22Rv1 (cell line): ENCODE measurements at regions not wholly inside any gene's neighbourhood (a gene's known extent, or its start where the extent isn't known, plus 50 kb on each side); places are given as distances from the start of the nearest gene placed in this dataset.

Experiments
- H3K27ac ChIP-seq: fragments of 450-650 bp; 2 replicates; pipeline ENCODE4 v1.5.1; 2017
- CTCF ChIP-seq: fragments of 450-650 bp; IDR thresholded peaks from 2 replicates; pipeline ENCODE4 v1.5.1; 2017; ENCODE audit warnings: mild to moderate bottlenecking
- ZFX ChIP-seq: fragments of 450-650 bp; IDR thresholded peaks from 2 replicates; pipeline ENCODE4 v1.6.1; 2017; ENCODE audit warnings: antibody characterized with exemption, borderline replicate concordance

GRCh38 chr16:85519540-85520231 is 93.4 kb upstream of the GSE1 start:
- no peak overlapping the region for H3K27ac ChIP-seq
- TF ChIP-seq CTCF (no peak), ZFX (no peak)

- H3K27ac ChIP-seq, result peak overlapping the region; percentile 72
- TF ChIP-seq ZFX, result no peak
- no peak for TF ChIP-seq CTCF
These were observed 92.1 kb upstream of the GSE1 start for GRCh38 chr16:85520853-85521521.

GRCh38 chr16:85521552-85522307 is 91.4 kb upstream of the GSE1 start:
- peak overlapping the region; percentile 72 for H3K27ac ChIP-seq
- TF ChIP-seq CTCF (no peak), ZFX (no peak)

- no peak for TF ChIP-seq CTCF
- no peak for TF ChIP-seq ZFX
These were observed 90.7 kb upstream of the GSE1 start for GRCh38 chr16:85522308-85522841.

GRCh38 chr16:85522842-85523601 is 90.1 kb upstream of the GSE1 start:
- TF ChIP-seq CTCF, result no peak
- TF ChIP-seq ZFX, result no peak
- peak overlapping the region; percentile 69 for H3K27ac ChIP-seq

More at GRCh38 chr16:85522308-85522841, 90.7 kb upstream of the GSE1 start:
- H3K27ac ChIP-seq, result peak overlapping the region; percentile 69

- peak overlapping the region; percentile 69 for H3K27ac ChIP-seq
- TF ChIP-seq CTCF, result no peak
- TF ChIP-seq ZFX, result no peak
These were observed 89.3 kb upstream of the GSE1 start for GRCh38 chr16:85523602-85524364.
